Upper lobe of right lung (tissue), 1 donor: ENCODE measurements at regions not wholly inside any gene's neighbourhood (a gene's known extent, or its start where the extent isn't known, plus 50 kb on each side); places are given as distances from the start of the nearest gene placed in this dataset.
"Not testable (repeated sequence)": the region's sequence is repeated elsewhere in the genome, so short reads cannot be mapped to it uniquely, and the experiment has no call there.

Experiments used
- ATAC-seq: fragments of 200-7000 bp; cut with Tn5 transposase; one replicate; pipeline ENCODE4 v1.9.1; 2020; ENCODE audit warnings: mild to moderate bottlenecking, moderate library complexity
- DNase-seq: peaks from one replicate; pipeline ENCODE4 v3.0.0-alpha.2; 2020
- H3K27ac ChIP-seq: fragments of 200-600 bp; one replicate; pipeline ENCODE4 v1.8.0; 2022
- H3K27me3 ChIP-seq: fragments of 200-600 bp; one replicate; pipeline ENCODE4 v1.8.0; 2022; ENCODE audit warnings: mild to moderate bottlenecking
- H3K36me3 ChIP-seq: fragments of 200-600 bp; one replicate; pipeline ENCODE4 v1.8.0; 2022
- H3K4me1 ChIP-seq: fragments of 200-600 bp; one replicate; pipeline ENCODE4 v1.8.0; 2022
- H3K4me3 ChIP-seq: fragments of 200-600 bp; one replicate; pipeline ENCODE4 v1.8.0; 2022; ENCODE audit warnings: mild to moderate bottlenecking
- H3K9me3 ChIP-seq: fragments of 200-600 bp; one replicate; pipeline ENCODE4 v1.8.0; 2022
- intact Hi-C: fragments of 100-400 bp; cut with DNase I; formaldehyde crosslinking; loops from one replicate; pipeline ENCODE4 v1.11.0; 2022
- TF ChIP-seq, protein P1 (sequence below): fragments of 200-600 bp; IDR thresholded peaks from one replicate; pipeline ENCODE4 v1.8.0; 2022; ENCODE audit warnings: antibody characterized with exemption
- donor health status: DM: no; HTN: yes; CAD: no; lungs with severe emphysema.

DNA sequence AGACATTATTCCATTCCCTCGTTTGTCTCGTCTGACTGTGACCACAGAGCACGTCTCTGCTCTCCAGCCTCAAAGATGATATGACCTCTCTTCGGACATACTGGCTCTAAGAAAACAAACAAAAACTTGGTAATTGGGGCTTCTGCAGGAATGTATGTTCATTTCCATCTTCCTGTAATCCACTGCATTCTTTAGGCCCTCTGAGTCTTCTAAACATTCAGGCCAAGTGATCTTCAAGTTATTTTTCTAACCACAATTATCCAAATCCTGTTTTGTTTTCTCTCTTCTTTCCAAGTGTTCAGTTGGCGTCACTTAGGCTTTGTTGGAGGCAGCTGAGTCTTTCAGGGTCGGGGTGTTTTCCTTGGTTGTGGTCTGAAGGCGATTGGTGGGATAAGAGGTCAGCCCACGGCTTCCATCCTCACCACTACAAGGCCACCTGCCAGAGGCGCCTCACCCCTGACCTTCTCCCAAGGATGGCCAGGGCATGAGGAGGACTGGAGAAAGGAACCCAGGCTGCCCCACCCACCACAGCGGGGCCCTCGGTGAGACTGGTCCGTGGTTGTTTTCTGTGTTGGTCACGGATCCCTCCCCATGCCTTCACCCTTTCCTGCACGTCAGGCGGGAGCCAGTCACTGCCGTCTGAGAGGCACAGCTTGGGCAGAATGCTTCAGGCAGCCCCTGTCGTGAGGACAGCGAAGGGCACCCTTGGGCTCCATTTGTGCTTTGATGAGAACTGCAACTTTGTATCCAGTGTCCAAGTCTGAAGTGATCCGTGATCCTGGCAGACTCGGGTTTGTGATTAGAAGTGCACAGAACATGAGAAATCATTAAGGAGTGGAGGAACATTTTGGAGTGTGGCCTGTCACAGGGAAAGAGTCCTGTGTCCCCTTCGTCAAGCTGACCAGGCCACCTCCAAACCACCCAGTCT is 88.6 kb upstream of the FHL2 start:
- no peak overlapping the region for H3K4me3 ChIP-seq
- ATAC-seq (no peak), DNase-seq (no peak)
- intact Hi-C loops, result no loop called here
- H3K27me3 ChIP-seq, result no peaks in the 10 kb centered on the region
- no peaks in the 10 kb centered on the region for H3K9me3 ChIP-seq
- H3K36me3 ChIP-seq, result no peaks in the 10 kb centered on the region
- TF ChIP-seq, protein P1, sequence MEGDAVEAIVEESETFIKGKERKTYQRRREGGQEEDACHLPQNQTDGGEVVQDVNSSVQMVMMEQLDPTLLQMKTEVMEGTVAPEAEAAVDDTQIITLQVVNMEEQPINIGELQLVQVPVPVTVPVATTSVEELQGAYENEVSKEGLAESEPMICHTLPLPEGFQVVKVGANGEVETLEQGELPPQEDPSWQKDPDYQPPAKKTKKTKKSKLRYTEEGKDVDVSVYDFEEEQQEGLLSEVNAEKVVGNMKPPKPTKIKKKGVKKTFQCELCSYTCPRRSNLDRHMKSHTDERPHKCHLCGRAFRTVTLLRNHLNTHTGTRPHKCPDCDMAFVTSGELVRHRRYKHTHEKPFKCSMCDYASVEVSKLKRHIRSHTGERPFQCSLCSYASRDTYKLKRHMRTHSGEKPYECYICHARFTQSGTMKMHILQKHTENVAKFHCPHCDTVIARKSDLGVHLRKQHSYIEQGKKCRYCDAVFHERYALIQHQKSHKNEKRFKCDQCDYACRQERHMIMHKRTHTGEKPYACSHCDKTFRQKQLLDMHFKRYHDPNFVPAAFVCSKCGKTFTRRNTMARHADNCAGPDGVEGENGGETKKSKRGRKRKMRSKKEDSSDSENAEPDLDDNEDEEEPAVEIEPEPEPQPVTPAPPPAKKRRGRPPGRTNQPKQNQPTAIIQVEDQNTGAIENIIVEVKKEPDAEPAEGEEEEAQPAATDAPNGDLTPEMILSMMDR, result no peak
- no peaks in the 10 kb centered on the region for H3K4me1 ChIP-seq
- H3K27ac ChIP-seq, result no peak overlapping the region

DNA sequence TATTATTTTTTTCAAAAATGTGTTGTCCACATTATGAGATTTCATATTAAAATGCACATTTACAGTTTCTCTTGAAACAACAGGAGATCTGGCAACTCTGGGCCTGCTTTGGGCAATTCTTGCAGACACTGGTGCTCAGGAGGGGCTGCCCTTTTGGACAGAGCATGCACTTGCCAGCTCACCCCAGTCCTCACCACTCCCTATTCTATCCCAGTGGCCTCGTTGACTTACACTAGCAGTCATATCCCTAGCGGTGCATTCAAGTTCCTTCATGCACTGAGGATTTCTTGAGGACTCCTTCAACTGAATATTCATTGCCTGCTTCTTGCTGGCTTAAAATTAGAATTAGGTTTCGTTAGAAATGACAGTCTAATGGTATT is 87.9 kb upstream of the FHL2 start:
- ATAC-seq (no peak), DNase-seq (no peak)
- no peaks in the 10 kb centered on the region for H3K9me3 ChIP-seq
- no peaks in the 10 kb centered on the region for H3K4me1 ChIP-seq
- TF ChIP-seq, protein P1, result no peak
- H3K36me3 ChIP-seq, result no peaks in the 10 kb centered on the region
- no peak overlapping the region for H3K27ac ChIP-seq
- H3K4me3 ChIP-seq, result no peak overlapping the region
- intact Hi-C loops, result no loop called here
- H3K27me3 ChIP-seq, result no peaks in the 10 kb centered on the region

DNA sequence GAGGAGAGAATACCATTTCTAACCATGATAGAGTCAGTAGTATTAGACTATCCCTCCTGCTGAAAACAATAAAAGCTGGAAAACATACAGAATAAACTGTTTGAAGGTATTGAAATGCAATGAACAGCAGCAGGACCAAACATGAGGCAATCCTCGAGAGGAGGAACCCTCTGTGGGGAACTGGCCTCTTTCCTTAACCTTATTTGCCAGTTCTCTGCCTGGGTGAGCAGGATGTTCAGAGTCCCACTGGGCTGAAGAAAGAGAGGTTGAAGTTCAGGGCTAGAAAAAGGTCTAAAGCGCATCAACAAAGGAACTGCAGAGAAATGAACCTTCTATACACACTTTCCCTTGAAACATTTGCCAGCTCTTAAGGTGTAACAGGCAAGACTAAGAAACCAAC is 79.8 kb upstream of the FHL2 start:
- no peak for ATAC-seq
- TF ChIP-seq, protein P1, result no peak
- intact Hi-C loops, result no loop called here

DNA sequence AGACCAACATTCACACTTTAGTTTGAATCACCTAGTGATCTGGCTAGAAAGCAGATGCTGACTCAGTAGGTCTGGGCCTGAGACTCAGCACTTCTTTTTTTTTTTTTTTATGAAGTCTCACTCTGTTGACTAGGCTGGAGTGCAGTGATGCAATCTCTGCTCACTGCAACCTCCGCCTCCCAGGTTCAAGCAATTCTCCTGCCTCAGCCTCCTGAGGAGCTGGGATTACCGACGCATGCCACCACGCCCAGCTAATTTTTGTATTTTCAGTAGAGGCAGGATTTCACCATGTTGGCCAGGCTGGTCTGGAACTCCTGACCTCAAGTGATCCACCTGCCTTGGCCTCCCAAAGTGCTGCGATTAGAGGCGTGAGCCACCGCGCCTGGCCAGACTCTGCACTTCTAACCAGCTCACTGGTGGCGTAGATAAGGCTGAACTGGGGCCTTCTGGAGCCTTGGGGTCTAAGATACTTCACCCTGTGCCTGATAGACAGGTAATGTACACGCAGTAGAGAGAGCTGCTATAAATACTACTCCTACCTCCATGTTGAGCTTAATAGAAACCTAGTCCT is 78.3 kb upstream of the FHL2 start:
- intact Hi-C loops, H3K27me3 ChIP-seq, DNase-seq, ATAC-seq, H3K4me1 ChIP-seq, H3K27ac ChIP-seq, H3K9me3 ChIP-seq, H3K36me3 ChIP-seq, H3K4me3 ChIP-seq: not testable (repeated sequence)

More for the DNA sequence above, 79.8 kb upstream of the FHL2 start:
- no peak for DNase-seq
- no peaks in the 10 kb centered on the region for H3K27me3 ChIP-seq
- no peaks in the 10 kb centered on the region for H3K4me1 ChIP-seq
- no peak overlapping the region for H3K27ac ChIP-seq
- H3K36me3 ChIP-seq, result no peaks in the 10 kb centered on the region
- no peaks in the 10 kb centered on the region for H3K9me3 ChIP-seq
- no peak overlapping the region for H3K4me3 ChIP-seq

DNA sequence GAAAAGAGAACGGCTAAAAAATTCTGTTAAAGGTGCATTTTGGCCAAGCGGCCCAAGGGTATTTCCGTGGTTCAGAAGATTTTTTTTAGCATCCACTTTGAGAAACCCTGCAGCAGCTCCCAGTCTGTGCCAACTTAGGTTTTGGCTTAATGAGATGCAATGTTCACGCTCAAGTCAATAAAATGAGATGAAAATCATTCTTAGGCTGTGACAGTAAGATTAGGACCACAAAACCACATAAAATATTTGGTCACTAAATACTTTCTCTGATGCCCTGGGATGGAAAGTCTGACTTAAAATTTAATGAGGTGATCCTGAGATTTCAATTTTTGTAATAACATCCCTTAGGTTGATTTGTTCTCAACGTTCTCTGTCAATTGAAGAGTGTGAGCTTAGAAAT is 74.2 kb upstream of the FHL2 start:
- Histone ChIP-seq H3K4me3 (no peak overlapping the region), H3K27ac (no peak overlapping the region), H3K4me1 (no peaks in the 10 kb centered on the region), H3K9me3 (no peaks in the 10 kb centered on the region), H3K27me3 (no peaks in the 10 kb centered on the region), H3K36me3 (no peaks in the 10 kb centered on the region)
- no peak for DNase-seq
- ATAC-seq, result no peak
- TF ChIP-seq, protein P1, result no peak
- intact Hi-C loops, result no loop called here

DNA sequence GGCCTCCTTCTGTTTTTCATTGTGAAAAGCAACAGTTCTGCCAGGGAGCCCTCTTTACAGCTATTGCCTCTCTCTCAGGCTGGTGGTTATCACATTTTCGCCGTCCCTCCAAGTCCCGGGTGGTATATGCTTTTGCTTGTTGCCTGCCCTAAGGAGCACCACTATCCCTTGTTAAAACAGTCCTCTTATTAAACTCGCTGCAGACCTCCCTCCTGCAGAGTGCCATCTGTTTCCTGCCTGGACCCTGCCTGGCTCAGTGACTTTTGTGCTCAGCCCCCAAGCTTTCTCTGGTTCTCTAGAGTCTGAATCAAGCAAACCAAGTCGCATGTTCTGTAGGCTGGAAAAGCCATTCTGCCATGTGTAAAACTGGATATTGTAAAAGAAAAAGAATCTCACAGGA is 72.1 kb upstream of the FHL2 start:
- no peaks in the 10 kb centered on the region for H3K9me3 ChIP-seq
- TF ChIP-seq, protein P1, result no peak
- H3K36me3 ChIP-seq, result no peaks in the 10 kb centered on the region
- no peak for ATAC-seq
- H3K27me3 ChIP-seq, result no peaks in the 10 kb centered on the region
- intact Hi-C loops, result no loop called here
- DNase-seq, result no peak
- no peak overlapping the region for H3K27ac ChIP-seq
- no peaks in the 10 kb centered on the region for H3K4me1 ChIP-seq
- no peak overlapping the region for H3K4me3 ChIP-seq
